CD4-positive, alpha-beta T cell treated with Interleukin-2 at 100 ng/mL for 4 hours (primary cell): ENCODE measurements at regions not wholly inside any gene's neighbourhood (a gene's known extent, or its start where the extent isn't known, plus 50 kb on each side); places are given as distances from the start of the nearest gene placed in this dataset.

Source experiments
- DNase-seq: peaks from one replicate; pipeline ENCODE4 v3.0.0-alpha.2; 2020; ENCODE audit warnings: low spot score

DNA sequence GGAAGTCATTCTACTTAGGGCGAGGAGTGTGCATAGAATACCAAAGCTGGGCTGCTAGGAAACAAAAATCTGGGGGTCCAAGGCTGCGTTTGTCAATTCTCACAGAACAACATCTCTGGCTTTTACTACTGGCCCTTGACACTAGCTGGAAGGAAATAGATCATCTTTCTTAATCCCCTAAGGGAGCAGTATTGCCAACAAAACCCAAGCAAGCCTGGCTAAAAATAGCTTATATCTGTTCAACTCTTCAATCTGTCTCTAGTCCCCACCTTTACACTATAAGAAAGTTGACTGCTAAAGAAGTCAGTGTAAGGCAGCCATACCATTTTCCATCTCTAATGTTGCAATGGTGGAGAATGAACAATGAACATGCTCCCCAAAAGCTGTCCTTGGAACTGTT, 107.8 kb upstream of the SPRY2 start:
- no peak for DNase-seq

DNA sequence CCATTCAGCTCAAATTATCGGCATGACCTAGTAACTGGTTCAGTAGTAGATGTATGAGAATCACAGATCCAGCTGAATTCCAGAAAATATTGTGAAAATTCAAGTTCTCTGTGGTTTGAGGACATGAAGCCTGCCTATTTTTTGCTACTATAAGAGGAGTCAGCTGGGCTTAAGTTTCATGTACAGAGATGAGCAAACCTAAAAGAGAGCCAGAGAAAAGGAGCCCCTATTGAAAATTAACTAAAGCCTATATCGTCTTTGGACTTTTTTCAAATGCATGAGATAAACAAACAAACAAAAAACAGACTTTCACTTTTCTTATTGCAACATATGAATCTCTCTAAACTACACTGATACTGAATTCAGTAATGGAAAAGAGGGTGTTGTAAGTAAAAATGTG, 106.8 kb upstream of the SPRY2 start:
- DNase-seq: no peak

DNA sequence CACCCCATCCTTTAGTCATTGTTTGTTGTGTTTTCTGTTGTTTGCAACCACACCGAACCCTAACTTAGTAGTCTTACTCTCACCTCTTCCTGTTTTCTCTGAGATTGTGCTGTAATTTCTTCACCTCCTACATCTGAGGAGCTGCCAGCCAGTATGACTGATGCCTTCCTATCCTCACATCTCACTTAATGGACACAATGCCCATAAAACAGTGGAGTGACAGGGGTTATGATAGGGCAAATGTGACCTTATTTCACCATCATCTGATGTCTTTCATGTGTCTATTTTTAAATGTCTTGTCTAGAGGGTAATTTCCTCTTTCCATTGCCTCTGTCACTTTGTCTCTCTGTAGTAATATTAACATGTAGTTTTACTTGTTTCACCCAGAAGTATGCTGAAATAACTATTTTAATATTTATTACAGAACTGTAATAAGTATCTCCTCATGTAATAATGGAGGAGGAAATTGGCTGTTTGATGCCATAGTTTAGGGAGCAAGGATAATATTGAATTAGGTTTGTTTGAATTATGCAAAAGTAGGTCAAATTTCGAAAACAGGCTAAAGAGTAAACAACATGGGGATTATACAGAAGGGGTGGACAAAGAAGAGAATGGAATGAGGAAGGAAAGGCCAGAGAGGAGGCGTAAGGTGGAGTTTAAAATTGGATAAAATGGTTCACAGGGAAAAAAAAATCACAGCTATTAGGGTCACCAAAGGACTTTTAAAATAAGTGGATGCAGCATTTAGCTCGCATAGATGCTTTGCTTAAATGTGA, 103.5 kb upstream of the SPRY2 start:
- no peak for DNase-seq

DNA sequence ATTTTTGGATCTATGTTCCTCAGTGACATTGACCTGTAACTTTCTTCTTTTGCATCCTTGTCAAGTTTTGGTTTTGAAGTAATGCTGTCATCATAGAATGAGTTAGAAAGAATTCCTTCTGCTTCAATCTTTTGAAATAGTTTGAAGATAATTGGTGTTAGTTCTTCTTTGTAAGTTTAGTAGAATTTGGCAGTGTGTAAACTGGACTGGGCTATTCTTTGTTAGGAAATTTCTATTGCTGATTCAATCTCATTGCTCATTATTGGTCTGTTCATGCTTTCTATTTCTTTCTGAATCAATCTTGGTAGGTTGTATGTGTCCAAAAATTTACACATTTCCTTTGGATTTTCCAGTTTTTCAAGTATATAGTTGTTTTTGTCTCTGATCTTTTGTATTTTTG, 101.7 kb upstream of the SPRY2 start:
- DNase-seq: no peak

DNA sequence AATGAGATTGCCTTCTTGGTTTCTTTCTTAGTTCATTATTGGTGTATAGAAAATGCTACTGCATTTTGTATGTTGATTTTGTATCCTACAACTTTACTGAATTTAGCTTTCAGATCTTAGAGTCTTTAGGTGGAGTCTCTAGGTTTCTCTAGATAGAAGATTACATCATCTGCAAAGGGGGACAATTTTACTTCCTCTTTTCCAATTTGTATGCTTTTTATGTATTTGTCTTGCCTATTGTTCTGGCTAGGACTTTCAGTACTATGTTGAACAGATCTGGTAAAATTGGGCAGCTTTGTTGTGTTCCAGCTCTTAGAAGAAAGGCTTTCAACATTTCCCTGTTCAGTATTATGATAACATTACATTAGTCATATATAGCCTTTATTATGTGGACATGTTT, 101.0 kb upstream of the SPRY2 start:
- DNase-seq: no peak

DNA sequence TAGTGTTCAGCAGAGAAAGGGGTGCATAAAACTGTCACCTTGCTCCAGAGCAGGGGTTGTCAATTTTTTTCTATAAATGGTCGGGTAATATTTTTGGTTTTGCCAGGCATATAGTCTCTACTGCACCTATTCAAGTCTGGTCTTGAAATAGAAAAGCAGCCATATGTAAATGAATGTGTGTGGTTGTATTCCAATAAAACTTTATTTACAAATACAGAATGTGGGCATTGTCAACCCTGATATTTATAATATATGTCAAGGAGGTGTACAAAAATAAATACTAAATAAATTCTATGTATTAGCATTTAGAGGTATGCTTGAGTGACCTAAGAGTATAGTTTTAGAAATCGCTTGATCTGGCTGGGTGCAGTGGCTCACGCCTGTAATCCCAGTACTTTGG, 97.6 kb upstream of the SPRY2 start:
- no peak for DNase-seq

DNA sequence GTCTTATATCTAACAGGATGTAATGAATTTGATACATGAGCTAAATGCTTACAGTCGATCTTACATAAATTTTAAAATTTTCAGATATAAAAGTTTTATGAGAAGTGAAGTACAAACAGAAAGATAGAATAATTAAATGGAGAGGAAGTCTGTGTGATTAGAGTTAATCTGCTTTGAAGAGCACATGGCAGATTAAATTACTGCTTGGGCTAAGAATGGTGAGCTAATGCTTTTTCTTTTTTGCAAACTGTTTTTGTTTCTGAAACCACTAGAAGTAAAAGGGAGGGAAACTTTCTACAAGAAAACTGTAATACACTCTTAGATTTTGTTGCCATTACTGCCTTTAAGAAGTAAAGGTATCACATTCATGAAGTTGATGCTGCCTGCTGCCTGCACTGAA, 96.3 kb upstream of the SPRY2 start:
- no peak for DNase-seq

DNA sequence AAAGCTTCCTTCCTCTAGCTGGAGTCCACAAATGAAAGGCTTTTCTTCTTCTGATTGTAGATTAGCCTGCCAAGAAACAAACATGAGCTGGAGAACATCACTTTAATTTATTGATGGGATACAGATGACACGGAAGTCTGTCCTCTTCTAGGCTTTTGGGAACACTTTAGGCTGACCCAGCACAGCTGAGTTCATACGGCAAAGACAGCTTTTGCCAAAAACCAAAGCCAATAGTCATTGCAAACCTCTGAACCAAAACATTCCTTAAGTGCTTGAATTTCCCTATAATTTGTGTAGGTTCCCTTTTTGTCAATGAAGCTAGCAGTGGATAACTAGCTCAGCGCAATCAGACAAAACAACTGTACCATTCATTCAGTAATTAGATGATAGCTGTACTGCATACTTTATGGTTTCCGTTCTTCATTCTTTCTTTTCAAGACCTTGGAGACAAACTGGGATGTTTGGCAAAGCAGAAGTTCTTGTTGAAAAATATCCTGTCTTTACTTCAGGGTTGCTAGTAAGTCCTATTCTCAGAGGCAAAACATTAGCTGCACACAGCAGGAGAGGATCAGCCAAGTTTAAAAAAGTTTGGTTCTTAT, 95.7 kb upstream of the SPRY2 start:
- DNase-seq: no peak

DNA sequence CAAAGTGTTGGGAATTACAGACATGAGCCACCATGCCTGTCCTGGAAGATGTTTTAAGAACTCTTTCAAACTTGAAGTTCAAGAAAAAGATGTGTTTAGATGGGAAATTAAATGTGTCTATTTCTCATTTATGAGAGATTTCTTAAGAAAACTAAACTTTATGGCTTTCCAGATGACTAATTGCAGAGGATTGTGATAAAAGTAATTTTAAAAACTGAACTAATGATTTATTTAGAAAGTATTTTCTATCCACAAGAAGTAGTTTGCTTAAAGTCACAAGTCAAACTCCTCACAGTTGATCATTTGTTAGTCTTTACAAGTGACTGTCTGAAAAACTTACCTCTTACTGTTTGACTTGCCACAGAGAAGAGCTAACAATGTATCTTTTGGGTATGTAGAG, 89.6 kb upstream of the SPRY2 start:
- DNase-seq: no peak

DNA sequence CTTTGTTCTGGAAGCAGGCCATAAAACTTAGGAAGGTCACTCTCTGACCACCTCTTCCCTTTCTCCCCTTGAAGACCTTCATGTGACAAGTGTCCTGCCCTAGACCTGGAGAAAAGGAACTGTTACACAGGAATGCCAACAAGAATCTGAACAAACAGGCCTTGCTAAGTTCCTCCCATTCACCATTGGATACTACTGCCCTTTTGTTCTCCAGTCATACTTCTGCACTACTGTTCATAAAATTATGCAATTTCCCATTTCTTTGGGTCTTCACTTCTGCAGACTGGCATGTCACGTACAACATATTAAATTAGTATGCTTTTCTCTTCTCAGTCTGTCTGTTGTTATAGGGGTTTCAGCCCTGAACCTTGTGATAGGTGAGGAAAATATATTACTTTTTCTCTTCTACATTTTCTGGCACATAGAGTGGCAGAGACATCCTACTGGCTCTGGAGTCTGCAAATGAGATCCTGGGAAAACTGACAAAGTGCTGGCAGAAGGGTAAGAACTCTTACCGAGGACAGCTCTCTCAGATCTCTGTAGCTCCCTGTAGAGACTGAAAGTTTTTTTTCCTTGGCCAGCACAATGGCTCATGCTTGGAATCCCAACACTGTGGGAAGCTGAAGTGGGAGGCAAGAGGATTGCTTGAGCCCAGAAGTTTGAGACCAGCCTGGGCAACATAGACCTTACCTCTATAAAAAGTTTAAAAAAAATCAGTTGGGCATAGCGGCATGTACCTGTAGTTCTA, 87.6 kb upstream of the SPRY2 start:
- no peak for DNase-seq

DNA sequence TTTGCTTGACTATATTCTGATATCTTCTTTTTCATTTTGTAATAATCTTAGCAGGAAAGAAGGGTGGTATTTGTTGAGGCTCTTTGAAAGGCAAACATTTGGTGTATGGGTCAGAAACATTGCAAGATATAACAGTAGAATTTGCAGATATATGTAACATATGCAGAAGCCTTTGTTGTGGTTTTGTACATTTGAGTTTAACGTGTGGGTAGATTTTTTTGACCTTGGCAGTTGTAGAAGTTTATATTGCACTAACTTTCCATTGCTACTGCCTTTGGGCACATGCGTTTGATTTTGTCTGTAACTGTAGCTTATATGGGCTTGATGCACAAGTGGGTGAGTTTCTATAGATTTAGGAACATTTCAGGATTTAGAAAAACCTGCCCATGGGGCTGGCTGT, 78.5 kb upstream of the SPRY2 start:
- DNase-seq: no peak

DNA sequence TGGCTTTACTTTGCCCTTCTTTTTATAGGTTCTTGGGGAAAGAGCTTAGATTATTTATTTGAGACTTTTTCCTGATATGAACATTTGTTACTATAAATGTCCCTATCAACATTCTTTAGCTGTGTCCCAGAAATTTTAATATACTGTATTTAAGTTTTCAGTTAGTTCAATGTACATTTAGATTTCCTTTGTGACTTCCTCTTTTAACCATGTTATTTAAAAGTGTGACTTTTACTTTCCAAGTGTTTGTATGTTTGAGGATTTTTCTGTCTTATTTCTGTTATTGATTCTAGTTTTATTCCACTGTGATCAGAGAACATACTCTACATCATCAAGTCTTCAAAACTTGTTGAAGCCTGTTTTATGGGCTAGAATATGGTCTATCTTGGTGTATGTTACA, 72.7 kb upstream of the SPRY2 start:
- DNase-seq: no peak

DNA sequence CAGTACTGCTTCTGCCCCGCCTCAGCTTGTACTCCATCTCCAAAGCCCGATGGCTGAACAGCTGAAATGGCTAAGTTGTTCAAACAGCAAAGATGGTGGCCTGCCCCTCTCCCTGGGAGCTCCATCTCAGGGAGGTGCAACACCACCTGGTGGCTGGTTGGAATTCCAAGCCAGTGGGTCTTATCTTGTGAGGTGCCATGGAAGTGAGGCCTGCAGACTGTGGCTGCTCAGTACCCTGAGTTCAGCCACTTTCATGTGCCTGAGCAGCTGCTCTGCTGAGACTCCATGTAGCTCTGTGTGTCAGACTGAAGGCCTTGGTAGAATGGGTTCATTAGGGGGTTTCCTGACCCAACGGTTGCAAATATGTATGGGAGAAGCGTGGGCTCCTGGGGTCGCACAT, 67.3 kb upstream of the SPRY2 start:
- DNase-seq: no peak

DNA sequence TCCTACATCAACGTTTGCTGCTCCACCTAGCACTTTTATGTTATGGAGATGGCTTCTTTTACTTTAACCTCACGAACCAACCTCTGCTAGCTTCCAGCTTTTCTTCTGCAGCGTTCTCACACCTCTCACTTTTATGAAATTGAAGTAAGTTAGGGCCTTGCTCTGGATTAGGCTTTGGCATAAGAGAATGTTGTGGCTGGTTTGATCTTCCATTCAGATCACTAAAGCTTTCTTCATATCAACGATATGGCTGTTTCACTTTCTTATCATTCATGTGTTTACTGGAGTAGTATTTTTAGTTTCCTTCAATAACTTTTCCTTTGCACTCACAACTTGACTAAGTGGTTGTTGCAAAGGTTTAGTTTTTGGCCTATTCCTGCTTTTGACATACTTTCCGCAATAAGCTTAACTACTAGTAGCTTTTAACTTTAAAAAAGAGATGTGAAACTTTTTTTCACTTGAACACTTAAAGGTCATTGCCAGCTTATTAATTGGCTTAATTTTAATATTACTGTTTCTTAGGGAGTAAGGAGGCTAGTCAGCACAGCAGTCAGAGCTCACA, 60.0 kb upstream of the SPRY2 start:
- no peak for DNase-seq

DNA sequence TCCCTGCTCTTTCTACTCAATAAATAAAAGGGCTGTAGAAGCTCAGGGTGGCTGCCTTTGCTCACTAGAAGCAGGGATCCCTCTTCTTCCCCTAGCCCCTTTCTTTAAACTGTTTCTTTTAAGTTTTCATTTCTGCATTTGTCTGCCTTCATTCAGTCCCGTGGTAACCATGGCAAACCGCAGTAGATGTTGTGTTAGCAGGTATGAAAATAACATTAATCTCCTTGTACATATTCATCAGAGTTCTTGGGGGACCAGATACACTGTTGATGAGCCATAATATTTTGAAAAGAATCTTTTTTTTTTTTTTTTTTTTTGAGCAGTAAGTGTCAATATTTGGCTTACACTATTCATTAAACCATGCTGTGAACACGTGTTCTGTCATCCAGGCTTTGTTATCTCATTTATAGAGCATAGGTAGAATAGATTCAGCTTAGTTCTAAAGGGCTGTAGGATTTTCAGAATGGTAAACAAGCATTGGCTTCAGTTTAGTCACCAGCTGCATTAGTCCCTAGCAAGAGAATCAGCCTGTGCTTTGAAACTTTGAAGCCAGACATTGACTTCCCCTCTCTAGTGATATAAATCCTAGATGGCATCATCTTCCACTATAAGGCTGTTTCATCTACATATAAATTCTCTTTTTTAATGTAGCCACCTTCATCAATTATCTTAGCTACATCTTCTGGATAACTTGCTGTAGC, 59.4 kb upstream of the SPRY2 start:
- DNase-seq: no peak

DNA sequence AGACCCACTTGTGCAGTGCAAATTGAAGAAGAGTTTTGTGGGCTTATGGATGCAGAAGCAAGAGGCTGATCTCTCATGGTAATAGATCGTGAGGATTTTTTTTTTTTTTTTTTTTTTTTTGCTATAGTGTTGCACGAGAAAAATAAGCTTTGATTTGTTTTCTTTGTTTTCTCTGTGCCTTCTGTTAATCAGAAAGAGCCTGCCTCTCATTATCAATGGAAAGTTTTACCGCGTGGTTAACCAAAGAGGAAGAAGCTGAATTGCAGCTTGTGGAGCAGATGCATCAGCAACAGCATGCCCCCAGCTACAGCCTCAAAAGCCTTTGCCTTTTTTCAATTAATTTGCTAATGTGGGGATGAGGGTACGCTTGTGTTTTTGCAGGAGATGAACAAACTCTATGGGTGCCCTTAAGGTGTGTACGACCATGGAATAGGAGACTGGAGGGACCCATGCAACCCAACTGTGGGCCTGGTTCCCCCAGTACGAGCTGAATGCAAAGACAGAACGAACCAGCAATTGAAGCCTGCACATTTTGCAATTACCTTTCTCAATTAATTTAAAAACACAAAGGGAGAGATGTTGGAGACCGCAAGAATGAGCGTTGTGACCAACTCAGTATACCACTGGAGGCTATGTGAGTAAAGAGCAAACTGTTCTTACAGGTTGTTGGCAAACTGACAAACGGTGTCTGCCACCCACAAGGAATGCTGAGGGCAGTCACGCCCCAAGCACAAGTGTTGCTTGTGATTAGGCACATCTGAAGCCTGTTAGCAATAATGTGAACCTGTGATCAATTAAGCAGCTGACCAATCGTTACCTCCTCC, 58.6 kb upstream of the SPRY2 start:
- DNase-seq: no peak
